Natural killer cell treated with Interleukin-12 subunit alpha and Interleukin-12 subunit beta and Interleukin-15 and Interleukin-18, amount 100 ng/mL, for 72 hours (primary cell): ENCODE measurements at regions not wholly inside any gene's neighbourhood (a gene's known extent, or its start where the extent isn't known, plus 50 kb on each side); places are given as distances from the start of the nearest gene placed in this dataset.

Experiments used
- ATAC-seq, 2 donors: fragments of 150-1000 bp; cut with Tn5 transposase in 1 of 2; sonication (Bioruptor Pico), chemical (Tn5 transposase) in 1 of 2; 2 replicates each; pipeline ENCODE4 v1.10.0; 2021
- DNase-seq: peaks from one replicate; pipeline ENCODE4 v3.0.0; 2022; ENCODE audit warnings: low spot score
- H3K27ac Mint-ChIP-seq, 2 donors: 1 replicate in 1 of 2; 2 replicates in 1 of 2; pipeline ENCODE4 v1.8.0; 2022; ENCODE audit warnings: mixed read lengths in 2 of 2, mild to moderate bottlenecking in 1 of 2, moderate library complexity in 1 of 2
- H3K27me3 Mint-ChIP-seq, 2 donors: 1 replicate in 1 of 2; 2 replicates in 1 of 2; pipeline ENCODE4 v1.8.0; 2022; ENCODE audit warnings: mixed read lengths in 2 of 2
- H3K36me3 Mint-ChIP-seq: one replicate; pipeline ENCODE4 v1.8.0; 2022; ENCODE audit warnings: mixed read lengths
- H3K4me1 Mint-ChIP-seq, 2 donors: 1 replicate in 1 of 2; 2 replicates in 1 of 2; pipeline ENCODE4 v1.8.0; 2022; ENCODE audit warnings: low read depth in 2 of 2, mixed read lengths in 2 of 2, mild to moderate bottlenecking in 1 of 2
- H3K4me3 Mint-ChIP-seq: one replicate; pipeline ENCODE4 v1.8.0; 2022; ENCODE audit warnings: mixed read lengths
- H3K9me3 Mint-ChIP-seq: 2 replicates; pipeline ENCODE4 v1.8.0; 2022; ENCODE audit warnings: mixed read lengths

GRCh38 chr1:232501854-232502253 lies 128.1 kb downstream of the SIPA1L2 start:
- H3K9me3 Mint-ChIP-seq: no peaks in the 10 kb centered on the region
- peaks cover 0 to 14% of the 10 kb centered on the region in 2 donors for H3K27me3 Mint-ChIP-seq
- no peak for ATAC-seq
- H3K27ac Mint-ChIP-seq: no peak overlapping the region
- no peaks in the 10 kb centered on the region for H3K4me1 Mint-ChIP-seq
- no peak for DNase-seq
- no peaks in the 10 kb centered on the region for H3K36me3 Mint-ChIP-seq
- H3K4me3 Mint-ChIP-seq: no peak overlapping the region

DNA sequence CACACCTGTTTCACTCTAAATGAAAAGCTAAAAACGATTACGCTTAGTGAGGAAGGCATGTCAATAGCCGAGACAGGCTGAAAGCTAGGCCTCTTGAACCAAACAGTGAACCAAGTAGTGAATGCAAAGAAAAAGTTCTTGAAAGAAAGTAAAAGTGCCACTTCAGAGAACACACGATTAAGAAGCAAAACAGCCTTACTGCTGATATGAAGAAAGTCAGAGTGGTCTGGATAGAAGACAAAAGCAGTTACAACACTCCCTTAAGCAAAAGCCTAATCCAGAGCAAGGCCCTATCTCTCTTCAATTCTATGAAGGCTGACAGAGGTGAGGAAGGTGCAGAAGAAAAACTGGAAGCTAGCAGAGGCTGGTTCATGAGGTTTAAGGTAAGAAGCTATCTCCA lies 130.7 kb downstream of the SIPA1L2 start:
- DNase-seq (no peak), ATAC-seq (no peak)
- Mint-ChIP-seq H3K4me1 (no peaks in the 10 kb centered on the region), H3K27me3 (peaks cover 0 to 17% of the 10 kb centered on the region in 2 donors), H3K36me3 (no peaks in the 10 kb centered on the region), H3K9me3 (no peaks in the 10 kb centered on the region), H3K4me3 (no peak overlapping the region), H3K27ac (no peak overlapping the region)

GRCh38 chr1:232493869-232494268 lies 136.1 kb downstream of the SIPA1L2 start:
- peaks cover 6 to 29% of the 10 kb centered on the region in 2 donors for H3K27me3 Mint-ChIP-seq
- no peaks in the 10 kb centered on the region for H3K36me3 Mint-ChIP-seq
- no peak for DNase-seq
- ATAC-seq: no peak
- H3K27ac Mint-ChIP-seq: no peak overlapping the region
- no peaks in the 10 kb centered on the region for H3K9me3 Mint-ChIP-seq
- no peak overlapping the region for H3K4me3 Mint-ChIP-seq
- no peaks in the 10 kb centered on the region for H3K4me1 Mint-ChIP-seq

GRCh38 chr1:232489256-232489655 lies 140.7 kb downstream of the SIPA1L2 start:
- Mint-ChIP-seq H3K4me1 (no peaks in the 10 kb centered on the region), H3K27me3 (peaks cover 6 to 23% of the 10 kb centered on the region in 2 donors), H3K9me3 (no peaks in the 10 kb centered on the region), H3K4me3 (no peak overlapping the region), H3K27ac (no peak overlapping the region), H3K36me3 (no peaks in the 10 kb centered on the region)
- DNase-seq (no peak), ATAC-seq (no peak)

- Mint-ChIP-seq H3K36me3 (no peaks in the 10 kb centered on the region), H3K27me3 (peaks cover 6 to 20% of the 10 kb centered on the region in 2 donors), H3K4me3 (no peak overlapping the region), H3K27ac (no peak overlapping the region), H3K4me1 (no peaks in the 10 kb centered on the region), H3K9me3 (no peaks in the 10 kb centered on the region)
- ATAC-seq (no peak), DNase-seq (no peak)
Measured at GRCh38 chr1:232487236-232487635, 142.7 kb downstream of the SIPA1L2 start.

- no peaks in the 10 kb centered on the region for H3K4me1 Mint-ChIP-seq
- no peaks in the 10 kb centered on the region for H3K36me3 Mint-ChIP-seq
- no peak for DNase-seq
- H3K27me3 Mint-ChIP-seq: peaks cover 6 to 20% of the 10 kb centered on the region in 2 donors
- H3K9me3 Mint-ChIP-seq: no peaks in the 10 kb centered on the region
- no peak for ATAC-seq
- no peak overlapping the region for H3K4me3 Mint-ChIP-seq
- no peak overlapping the region for H3K27ac Mint-ChIP-seq
Measured at GRCh38 chr1:232486454-232487207, 143.3 kb downstream of the SIPA1L2 start.

- H3K27ac Mint-ChIP-seq: no peak overlapping the region
- no peaks in the 10 kb centered on the region for H3K36me3 Mint-ChIP-seq
- no peaks in the 10 kb centered on the region for H3K4me1 Mint-ChIP-seq
- H3K27me3 Mint-ChIP-seq: peaks cover 6 to 20% of the 10 kb centered on the region in 2 donors
- no peak for DNase-seq
- no peak for ATAC-seq
- no peak overlapping the region for H3K4me3 Mint-ChIP-seq
- H3K9me3 Mint-ChIP-seq: no peaks in the 10 kb centered on the region
Measured at GRCh38 chr1:232486006-232486405, 143.9 kb downstream of the SIPA1L2 start.

- ATAC-seq (no peak), DNase-seq (no peak)
- peaks cover 4 to 13% of the 10 kb centered on the region in 2 donors for H3K27me3 Mint-ChIP-seq
- H3K9me3 Mint-ChIP-seq: no peaks in the 10 kb centered on the region
- no peak overlapping the region for H3K27ac Mint-ChIP-seq
- no peaks in the 10 kb centered on the region for H3K36me3 Mint-ChIP-seq
- H3K4me3 Mint-ChIP-seq: no peak overlapping the region
- no peaks in the 10 kb centered on the region for H3K4me1 Mint-ChIP-seq
Measured at GRCh38 chr1:232484856-232485255, 145.1 kb downstream of the SIPA1L2 start.

- peaks cover 14 to 16% of the 10 kb centered on the region in 2 donors for H3K27me3 Mint-ChIP-seq
- H3K4me1 Mint-ChIP-seq: no peaks in the 10 kb centered on the region
- H3K27ac Mint-ChIP-seq: no peak overlapping the region
Measured at GRCh38 chr1:232483826-232484225, 146.1 kb downstream of the SIPA1L2 start.

DNA sequence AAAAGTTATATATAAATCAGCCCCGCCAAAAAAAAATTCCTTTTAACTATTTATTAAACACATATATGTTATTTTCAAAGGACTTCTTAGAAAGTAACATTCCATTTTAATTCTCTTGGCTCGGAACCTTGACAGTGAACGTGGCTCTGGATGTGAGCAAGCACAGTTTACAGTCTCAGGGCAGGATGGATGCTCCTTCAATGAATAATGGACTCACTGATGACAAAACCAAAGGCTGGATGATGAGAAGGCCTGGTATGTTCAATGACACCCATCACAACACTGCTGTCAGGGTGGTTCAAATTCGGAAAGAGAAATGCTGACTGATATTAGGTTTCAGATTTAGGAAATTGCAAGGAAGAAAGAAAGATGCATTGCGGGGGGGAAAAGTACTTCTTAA lies 148.8 kb downstream of the SIPA1L2 start:
- Mint-ChIP-seq H3K9me3 (no peaks in the 10 kb centered on the region), H3K27ac (no peak overlapping the region), H3K4me1 (no peaks in the 10 kb centered on the region), H3K4me3 (no peak overlapping the region), H3K27me3 (peaks cover 20 to 27% of the 10 kb centered on the region in 2 donors), H3K36me3 (no peaks in the 10 kb centered on the region)
- DNase-seq (no peak), ATAC-seq (no peak)

More at GRCh38 chr1:232483826-232484225, 146.1 kb downstream of the SIPA1L2 start:
- Mint-ChIP-seq H3K36me3 (no peaks in the 10 kb centered on the region), H3K4me3 (no peak overlapping the region), H3K9me3 (no peaks in the 10 kb centered on the region)
- no peak for ATAC-seq
- DNase-seq: no peak

DNA sequence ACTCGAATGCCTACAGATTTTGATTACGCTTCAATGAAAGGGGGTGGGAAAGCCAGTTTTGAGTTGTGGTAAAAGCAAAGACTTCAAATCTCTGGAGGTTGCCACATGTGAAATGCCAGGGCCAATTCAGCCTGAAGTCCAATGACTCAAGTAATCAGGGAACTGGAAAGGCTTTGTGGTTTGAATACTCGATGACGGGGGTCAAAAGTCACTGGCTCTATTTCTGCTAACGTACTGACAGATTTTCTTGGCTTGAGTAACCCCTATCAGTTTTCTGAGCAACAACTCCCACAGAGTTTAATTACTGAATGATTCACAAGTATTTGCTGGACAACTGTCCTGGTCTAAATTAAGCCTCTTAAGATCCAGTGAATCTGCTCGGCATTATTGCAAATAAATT lies 152.2 kb downstream of the SIPA1L2 start:
- Mint-ChIP-seq H3K4me1 (no peaks in the 10 kb centered on the region), H3K36me3 (no peaks in the 10 kb centered on the region), H3K27me3 (peaks cover 22 to 29% of the 10 kb centered on the region in 2 donors), H3K4me3 (no peak overlapping the region), H3K27ac (no peak overlapping the region), H3K9me3 (no peaks in the 10 kb centered on the region)
- DNase-seq: no peak
- ATAC-seq: no peak

- Mint-ChIP-seq H3K4me3 (no peak overlapping the region), H3K27me3 (peaks cover 25 to 29% of the 10 kb centered on the region in 2 donors), H3K36me3 (no peaks in the 10 kb centered on the region), H3K27ac (no peak overlapping the region), H3K9me3 (no peaks in the 10 kb centered on the region), H3K4me1 (peaks cover 0 to 2% of the 10 kb centered on the region in 2 donors)
- DNase-seq: no peak
- no peak for ATAC-seq
Measured at GRCh38 chr1:232476538-232476950, 153.4 kb downstream of the SIPA1L2 start.

DNA sequence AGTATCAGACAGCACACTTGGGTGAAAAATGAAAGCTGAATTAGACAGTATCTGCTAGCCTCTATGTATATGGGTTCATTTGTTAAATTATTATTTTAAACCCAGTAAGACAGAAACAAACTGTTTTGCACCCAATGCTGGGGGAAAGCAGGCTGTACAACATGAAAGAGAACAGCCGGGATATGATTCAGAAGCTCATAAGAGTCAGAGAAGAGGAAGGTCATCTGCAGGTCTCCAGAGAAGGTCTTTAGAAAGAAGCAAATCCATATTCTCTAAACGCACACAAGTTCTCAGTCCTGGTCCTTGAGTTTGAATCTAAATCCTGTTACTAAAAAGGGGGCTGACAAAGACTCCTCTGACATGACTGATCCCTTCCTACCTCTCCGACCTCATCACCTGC lies 155.1 kb downstream of the SIPA1L2 start:
- no peak overlapping the region for H3K4me3 Mint-ChIP-seq
- DNase-seq: no peak
- H3K27me3 Mint-ChIP-seq: peaks cover 23 to 25% of the 10 kb centered on the region in 2 donors
- no peaks in the 10 kb centered on the region for H3K9me3 Mint-ChIP-seq
- H3K4me1 Mint-ChIP-seq: peaks cover 5% of the 10 kb centered on the region in 2 donors
- no peak for ATAC-seq
- no peak overlapping the region for H3K27ac Mint-ChIP-seq
- H3K36me3 Mint-ChIP-seq: no peaks in the 10 kb centered on the region

DNA sequence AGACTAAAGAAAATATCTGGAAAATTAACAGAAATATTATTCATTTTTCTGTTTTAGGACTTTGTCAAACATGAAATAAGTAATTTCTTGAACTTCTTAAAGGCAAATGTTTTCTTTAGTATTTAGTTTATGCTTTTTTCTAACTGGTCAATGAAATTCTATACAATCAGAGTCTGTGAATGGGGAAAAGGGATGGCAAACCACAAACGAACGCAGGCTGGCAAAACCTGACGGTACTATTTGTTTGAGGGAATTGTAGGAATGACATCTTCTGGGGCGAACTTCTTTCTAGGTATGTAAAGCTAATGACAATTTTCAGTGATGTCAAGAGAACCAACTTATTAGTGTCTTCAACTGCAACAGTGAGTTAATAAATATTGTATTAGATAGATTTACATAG lies 156.0 kb downstream of the SIPA1L2 start:
- H3K36me3 Mint-ChIP-seq: no peaks in the 10 kb centered on the region

DNA sequence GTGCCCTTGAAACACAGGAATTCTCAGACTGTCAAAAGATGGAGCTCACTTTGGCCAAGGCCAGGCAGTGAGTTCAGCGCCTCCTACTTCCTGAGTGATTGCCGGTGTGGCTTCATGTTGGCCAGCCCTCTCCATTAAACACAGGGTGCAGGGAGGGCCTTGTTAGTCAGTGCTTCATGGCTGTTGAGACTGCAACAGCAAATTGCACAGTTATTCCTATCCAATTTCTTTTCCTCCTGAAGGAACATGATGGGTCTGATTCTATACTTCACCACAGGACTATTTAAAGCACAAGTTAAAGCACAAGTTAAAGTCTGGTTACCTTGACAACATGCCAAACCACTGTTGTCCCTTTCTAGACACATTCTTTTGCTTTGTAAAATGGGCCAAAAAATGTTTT lies 156.6 kb downstream of the SIPA1L2 start:
- Mint-ChIP-seq H3K27me3 (peaks cover 10 to 17% of the 10 kb centered on the region in 2 donors), H3K4me1 (peaks cover 5% of the 10 kb centered on the region in 2 donors), H3K27ac (no peak overlapping the region)

More for the DNA sequence above, 156.0 kb downstream of the SIPA1L2 start:
- Mint-ChIP-seq H3K9me3 (no peaks in the 10 kb centered on the region), H3K27ac (no peak overlapping the region), H3K27me3 (peaks cover 16 to 17% of the 10 kb centered on the region in 2 donors), H3K4me1 (peaks cover 5% of the 10 kb centered on the region in 2 donors), H3K4me3 (no peak overlapping the region)
- no peak for DNase-seq
- ATAC-seq: no peak

More for the DNA sequence above, 156.6 kb downstream of the SIPA1L2 start:
- no peak for ATAC-seq
- no peak overlapping the region for H3K4me3 Mint-ChIP-seq
- no peaks in the 10 kb centered on the region for H3K9me3 Mint-ChIP-seq
- DNase-seq: no peak
- no peaks in the 10 kb centered on the region for H3K36me3 Mint-ChIP-seq
